22Rv1 (cell line): ENCODE measurements at regions not wholly inside any gene's neighbourhood (a gene's known extent, or its start where the extent isn't known, plus 50 kb on each side); places are given as distances from the start of the nearest gene placed in this dataset.

Experiments used
- ZFX ChIP-seq: fragments of 450-650 bp; IDR thresholded peaks from 2 replicates; pipeline ENCODE4 v1.6.1; 2017; ENCODE audit warnings: antibody characterized with exemption, borderline replicate concordance
- TF ChIP-seq, protein P1 (sequence below): fragments of 450-650 bp; IDR thresholded peaks from 2 replicates; pipeline ENCODE4 v1.5.1; 2017; ENCODE audit warnings: mild to moderate bottlenecking

DNA sequence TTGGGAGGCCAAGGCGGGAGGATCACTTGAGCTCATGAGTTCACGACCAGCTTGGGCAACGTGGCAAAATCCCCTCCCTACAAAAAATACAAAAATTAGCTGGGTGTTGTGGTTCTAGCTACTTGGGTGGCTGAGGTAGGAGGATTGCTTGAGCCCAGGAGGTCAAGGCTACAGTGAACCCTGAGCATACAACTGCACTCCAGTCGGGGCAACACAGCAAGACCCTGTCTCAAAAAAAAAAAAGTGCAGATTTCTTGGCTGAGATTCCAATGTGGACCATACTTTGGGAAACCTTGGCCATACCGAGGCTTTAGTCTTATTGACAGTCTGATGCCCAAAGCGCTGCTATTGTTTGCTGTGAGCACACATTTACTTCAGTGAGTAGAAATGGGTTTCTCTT is 113.6 kb upstream of the CLINT1 start:
- TF ChIP-seq, protein P1, sequence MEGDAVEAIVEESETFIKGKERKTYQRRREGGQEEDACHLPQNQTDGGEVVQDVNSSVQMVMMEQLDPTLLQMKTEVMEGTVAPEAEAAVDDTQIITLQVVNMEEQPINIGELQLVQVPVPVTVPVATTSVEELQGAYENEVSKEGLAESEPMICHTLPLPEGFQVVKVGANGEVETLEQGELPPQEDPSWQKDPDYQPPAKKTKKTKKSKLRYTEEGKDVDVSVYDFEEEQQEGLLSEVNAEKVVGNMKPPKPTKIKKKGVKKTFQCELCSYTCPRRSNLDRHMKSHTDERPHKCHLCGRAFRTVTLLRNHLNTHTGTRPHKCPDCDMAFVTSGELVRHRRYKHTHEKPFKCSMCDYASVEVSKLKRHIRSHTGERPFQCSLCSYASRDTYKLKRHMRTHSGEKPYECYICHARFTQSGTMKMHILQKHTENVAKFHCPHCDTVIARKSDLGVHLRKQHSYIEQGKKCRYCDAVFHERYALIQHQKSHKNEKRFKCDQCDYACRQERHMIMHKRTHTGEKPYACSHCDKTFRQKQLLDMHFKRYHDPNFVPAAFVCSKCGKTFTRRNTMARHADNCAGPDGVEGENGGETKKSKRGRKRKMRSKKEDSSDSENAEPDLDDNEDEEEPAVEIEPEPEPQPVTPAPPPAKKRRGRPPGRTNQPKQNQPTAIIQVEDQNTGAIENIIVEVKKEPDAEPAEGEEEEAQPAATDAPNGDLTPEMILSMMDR = no peak
- TF ChIP-seq ZFX = no peak
